ENCODE measurements at regions not wholly inside any gene's neighbourhood (a gene's known extent, or its start where the extent isn't known, plus 50 kb on each side); places are given as distances from the start of the nearest gene placed in this dataset.

DNA sequence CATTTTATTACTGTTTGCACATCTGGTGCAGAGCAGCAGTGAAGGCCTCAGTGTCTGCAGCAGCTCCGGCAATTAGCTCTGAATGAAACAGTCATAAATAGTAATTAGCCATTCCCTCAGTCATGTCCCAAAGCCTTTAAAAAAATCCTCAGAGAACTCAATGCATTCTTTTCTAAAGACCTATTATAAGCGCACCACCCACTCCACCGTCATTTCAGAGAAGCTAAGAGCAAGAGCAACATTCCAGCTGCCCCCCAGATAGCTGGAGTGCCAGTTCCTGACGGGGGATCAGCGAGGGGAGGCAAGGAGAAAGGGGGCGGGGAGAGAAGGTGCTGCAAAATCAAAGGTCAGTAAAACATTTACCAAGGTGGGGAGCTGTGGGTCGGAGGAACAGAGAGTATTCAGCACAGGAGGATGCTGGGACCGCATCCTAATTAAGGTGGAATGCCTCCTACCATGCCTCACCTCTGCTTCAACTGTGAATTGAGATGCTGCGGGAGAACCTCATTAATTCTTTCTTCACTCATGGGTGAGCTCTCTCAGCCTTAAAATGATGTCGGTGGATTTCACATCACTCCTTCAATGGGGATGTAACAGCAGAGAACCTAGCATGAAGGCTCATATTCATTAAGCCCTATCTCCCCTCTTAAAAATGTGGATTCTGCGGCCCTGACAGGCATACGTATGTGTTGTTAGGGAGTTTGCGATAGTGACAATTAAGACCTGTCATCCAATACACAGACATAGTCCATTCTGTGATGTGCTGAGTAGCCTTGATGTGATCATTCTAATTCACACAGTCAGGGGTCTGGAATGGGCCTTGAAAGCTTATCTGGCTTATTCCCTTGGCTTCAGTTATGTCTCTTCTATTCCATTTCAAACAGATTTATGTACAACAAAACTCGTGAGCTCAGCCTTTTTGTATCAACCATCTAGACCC is 469.5 kb upstream of the NRSN1 start:
- TF ChIP-seq GLI4 (tag by site-specific recombination; IDR thresholded peaks at IDR 0.05) (no peak), YY1 (tag by site-specific recombination; IDR thresholded peaks at IDR 0.05) (no peak), ATF2 (tag by site-specific recombination; IDR thresholded peaks at IDR 0.05; ENCODE audit: low read depth) (no peak)
- TF ChIP-seq, protein P1, sequence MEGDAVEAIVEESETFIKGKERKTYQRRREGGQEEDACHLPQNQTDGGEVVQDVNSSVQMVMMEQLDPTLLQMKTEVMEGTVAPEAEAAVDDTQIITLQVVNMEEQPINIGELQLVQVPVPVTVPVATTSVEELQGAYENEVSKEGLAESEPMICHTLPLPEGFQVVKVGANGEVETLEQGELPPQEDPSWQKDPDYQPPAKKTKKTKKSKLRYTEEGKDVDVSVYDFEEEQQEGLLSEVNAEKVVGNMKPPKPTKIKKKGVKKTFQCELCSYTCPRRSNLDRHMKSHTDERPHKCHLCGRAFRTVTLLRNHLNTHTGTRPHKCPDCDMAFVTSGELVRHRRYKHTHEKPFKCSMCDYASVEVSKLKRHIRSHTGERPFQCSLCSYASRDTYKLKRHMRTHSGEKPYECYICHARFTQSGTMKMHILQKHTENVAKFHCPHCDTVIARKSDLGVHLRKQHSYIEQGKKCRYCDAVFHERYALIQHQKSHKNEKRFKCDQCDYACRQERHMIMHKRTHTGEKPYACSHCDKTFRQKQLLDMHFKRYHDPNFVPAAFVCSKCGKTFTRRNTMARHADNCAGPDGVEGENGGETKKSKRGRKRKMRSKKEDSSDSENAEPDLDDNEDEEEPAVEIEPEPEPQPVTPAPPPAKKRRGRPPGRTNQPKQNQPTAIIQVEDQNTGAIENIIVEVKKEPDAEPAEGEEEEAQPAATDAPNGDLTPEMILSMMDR (tag by site-specific recombination; IDR thresholded peaks at IDR 0.05) = no peak
